Fibroblast of skin of abdomen (primary cell): ENCODE measurements at regions not wholly inside any gene's neighbourhood (a gene's known extent, or its start where the extent isn't known, plus 50 kb on each side); places are given as distances from the start of the nearest gene placed in this dataset.

Source experiments
- DNase-seq: peaks from one replicate; pipeline ENCODE4 v3.0.0-alpha.2; 2013

GRCh38 chr2:10238991-10239485 lies 63.7 kb upstream of the HPCAL1 start:
- no peak for DNase-seq

GRCh38 chr2:10239561-10239967 lies 63.1 kb upstream of the HPCAL1 start:
- DNase-seq, result no peak

GRCh38 chr2:10240161-10240681 lies 62.5 kb upstream of the HPCAL1 start:
- no peak for DNase-seq

GRCh38 chr2:10240911-10241610 lies 61.6 kb upstream of the HPCAL1 start:
- no peak for DNase-seq

DNA sequence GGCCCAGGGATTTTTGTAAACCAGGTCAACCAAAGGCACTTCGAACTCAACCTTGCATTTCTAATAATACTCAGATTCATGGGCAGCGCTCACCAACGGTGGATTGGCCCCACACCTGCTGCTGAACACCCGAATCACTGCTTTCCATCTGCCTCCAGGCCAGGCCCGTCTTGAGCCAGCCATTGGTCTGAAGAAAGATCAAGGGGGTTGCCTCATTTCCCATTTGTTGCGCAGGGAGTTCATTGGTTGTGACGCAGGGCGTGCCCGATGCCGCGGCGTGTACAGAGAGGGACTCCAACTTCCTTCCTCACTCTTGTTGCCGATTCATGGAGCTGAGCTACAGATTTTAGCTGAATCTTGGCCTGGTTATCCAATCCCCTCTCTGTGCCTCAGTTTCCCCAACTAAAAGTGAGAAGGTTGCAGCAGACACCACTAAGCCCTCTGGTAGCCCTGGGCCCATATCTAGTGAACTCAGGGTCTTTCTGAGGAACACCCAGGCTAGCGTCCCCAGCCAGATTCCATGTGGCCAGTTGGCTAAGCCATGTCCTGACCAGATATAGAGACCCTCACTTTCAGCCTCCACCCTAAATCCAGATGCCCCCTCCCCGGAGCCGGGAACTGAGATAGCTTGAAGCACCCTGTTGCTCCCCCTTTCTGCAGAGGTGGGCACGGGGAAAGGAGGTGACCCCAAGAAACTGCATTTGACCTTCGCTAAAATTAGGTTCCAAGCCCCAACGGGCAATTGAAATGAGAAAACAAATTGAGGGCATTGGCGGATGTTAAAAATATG lies 60.9 kb upstream of the HPCAL1 start:
- no peak for DNase-seq

DNA sequence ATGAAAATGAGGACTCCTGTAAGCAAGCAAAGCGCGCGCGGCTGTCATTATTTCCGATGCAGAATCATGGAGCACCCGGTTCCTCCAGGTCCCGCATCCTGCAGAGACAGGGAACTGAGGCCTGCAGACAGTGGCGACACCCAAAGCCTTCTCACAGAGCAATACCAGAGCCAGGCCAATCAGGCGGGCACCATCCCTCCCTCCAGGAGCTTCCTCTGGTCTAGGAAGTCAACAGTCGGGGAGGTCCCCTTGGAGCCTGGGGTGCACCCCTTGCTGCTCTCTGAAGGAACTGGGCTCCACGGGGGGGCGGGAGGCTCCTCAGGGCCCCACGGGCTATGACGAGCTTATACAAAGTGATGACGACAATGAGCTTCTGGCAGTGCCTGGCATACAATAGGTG lies 60.3 kb upstream of the HPCAL1 start:
- no peak for DNase-seq

DNA sequence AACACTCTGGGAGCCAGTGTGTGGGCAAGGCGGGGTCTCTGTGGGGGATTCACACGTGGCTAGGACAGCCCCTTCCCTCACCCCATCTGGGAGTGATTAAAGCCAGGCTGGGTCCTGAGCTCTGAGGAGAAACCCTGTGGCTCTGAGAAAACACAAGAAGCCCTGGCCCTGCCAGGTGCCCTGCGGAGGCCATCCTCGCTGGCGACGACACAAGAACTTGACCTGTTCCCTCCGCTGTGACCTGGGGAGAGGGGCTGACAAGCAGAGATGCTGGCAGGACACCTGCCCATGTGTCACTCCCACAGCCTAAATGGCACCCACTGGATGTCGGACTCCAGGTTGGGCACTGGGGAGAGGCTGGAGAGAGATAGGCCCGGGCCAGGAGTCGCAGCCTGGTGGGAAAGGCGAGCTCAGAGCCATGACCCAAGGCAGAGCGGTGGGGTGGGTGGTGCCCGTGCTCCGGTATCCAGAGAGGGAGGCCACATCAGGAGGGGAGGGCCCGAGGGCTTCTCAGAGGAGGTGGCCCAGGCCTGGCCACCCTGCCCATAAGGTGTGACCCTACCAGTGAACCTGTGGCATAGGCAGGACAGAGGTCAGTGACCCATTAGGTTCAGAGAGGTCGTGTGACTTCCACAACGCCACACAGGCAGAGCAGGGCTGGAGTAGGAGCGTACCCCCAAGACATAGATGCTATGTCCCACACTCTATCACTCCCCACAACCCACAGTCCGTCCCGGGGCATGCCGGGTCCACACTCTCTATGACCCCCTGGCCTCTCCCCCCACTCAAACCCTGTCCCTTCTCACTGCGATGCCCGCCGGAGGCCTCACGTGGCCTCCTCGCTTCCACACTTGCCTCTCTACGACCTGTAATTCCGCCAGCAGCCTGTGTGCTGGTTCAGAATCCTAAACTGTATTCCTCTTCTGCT lies 59.4 kb upstream of the HPCAL1 start:
- DNase-seq, result no peak

DNA sequence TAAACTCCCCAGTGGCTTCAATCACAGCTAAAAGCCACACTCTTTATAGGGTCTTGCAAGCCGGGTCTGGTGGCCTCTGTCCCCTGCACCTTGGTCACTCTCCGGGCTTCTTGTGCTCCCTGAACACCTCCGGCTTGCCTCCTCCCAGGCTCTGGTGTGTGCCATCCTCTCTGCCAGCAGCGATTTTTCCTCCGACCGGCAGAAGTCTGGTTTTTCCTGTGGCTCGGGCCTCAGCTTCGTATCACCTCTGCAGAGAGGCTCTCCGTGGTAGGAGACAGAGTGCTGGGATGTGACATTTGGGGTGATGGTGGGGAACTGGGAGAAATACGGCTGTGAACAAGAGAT lies 58.8 kb upstream of the HPCAL1 start:
- DNase-seq, result no peak

GRCh38 chr2:10245021-10245420 lies 57.7 kb upstream of the HPCAL1 start:
- no peak for DNase-seq

GRCh38 chr2:10245661-10246060 lies 57.0 kb upstream of the HPCAL1 start:
- no peak for DNase-seq

- no peak for DNase-seq
Observed at GRCh38 chr2:10246370-10246769, 56.3 kb upstream of the HPCAL1 start.

DNA sequence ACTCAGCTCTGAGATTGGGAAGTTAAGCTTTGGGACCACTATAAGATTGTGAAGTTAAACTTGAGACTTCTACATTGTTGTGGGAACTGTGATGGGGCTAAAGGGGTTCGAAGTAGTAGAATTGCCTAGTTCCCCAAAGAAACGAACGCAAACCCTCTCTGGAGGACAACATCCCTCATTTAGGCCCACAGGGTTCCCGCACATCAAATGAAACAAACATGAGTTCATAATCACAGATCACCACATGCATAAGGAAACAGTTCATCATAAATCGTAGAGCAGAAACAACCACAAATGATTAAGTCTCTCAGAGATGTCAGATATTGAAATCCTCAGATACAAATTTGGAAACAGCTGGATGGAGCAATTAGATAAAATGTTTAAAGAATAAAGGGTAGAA lies 55.9 kb upstream of the HPCAL1 start:
- DNase-seq, result no peak

- DNase-seq, result no peak
Observed at GRCh38 chr2:10249798-10250197, 52.9 kb upstream of the HPCAL1 start.

DNA sequence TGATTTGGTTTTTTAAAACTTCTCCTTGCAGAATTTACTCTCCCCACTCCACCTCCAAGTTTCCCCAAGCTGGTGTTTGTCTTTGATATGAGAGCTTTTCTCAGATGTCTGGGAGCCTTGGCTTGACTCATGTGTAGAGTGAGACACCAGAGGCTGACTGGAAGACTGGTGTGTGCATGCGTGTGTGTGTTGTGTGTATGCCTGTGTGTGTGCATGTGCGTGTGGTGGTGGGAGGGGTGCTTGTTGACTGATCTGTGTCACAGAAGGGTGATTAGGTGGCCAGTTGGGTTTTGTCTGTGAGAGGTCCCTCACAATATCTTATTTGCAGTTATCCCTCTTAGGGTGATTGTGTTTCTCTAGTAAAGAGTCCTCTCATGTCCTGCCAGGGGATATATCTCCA lies 50.5 kb upstream of the HPCAL1 start:
- no peak for DNase-seq

DNA sequence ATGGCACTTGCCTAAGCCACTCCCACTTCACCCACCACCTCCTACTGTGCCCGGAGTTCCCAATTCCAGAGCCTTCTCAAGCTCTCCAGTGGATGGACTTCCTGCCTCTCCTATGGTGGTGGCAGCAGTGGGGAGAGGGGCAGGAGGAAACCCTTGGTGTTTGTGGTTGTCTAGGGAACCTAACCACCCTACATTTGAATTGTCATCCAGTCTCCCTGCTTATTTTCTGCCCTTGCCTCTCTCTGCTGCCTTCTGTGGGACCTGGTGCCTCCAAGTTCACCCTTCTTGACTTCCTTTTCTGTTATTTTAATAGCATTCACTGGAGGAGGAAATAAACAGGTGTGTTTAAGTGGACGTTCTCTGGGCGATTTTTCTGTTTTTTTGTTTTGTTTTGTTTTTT lies 50.0 kb upstream of the HPCAL1 start:
- DNase-seq, result no peak
